Gastroesophageal sphincter (tissue), 3 donors: ENCODE measurements at regions not wholly inside any gene's neighbourhood (a gene's known extent, or its start where the extent isn't known, plus 50 kb on each side); places are given as distances from the start of the nearest gene placed in this dataset.

ENCODE experiments used
- EP300 ChIP-seq: sonication (generic); formaldehyde crosslinking; IDR thresholded peaks from one replicate; pipeline ENCODE4 v1.6.1; 2017; ENCODE audit warnings: antibody characterized with exemption, mild to moderate bottlenecking
- TF ChIP-seq, protein P1 (sequence below), 4 experiments: fragments of 200-600 bp in 2 of 4; fragments of 450-650 bp in 2 of 4; sonication (generic) in 1 of 4; IDR thresholded peaks; one replicate each; pipeline ENCODE4 v1.5.1; 2017 to 2019; ENCODE audit warnings: antibody characterized with exemption in 4 of 4, mild to moderate bottlenecking in 2 of 4, moderate library complexity in 2 of 4

- TF ChIP-seq, protein P1, sequence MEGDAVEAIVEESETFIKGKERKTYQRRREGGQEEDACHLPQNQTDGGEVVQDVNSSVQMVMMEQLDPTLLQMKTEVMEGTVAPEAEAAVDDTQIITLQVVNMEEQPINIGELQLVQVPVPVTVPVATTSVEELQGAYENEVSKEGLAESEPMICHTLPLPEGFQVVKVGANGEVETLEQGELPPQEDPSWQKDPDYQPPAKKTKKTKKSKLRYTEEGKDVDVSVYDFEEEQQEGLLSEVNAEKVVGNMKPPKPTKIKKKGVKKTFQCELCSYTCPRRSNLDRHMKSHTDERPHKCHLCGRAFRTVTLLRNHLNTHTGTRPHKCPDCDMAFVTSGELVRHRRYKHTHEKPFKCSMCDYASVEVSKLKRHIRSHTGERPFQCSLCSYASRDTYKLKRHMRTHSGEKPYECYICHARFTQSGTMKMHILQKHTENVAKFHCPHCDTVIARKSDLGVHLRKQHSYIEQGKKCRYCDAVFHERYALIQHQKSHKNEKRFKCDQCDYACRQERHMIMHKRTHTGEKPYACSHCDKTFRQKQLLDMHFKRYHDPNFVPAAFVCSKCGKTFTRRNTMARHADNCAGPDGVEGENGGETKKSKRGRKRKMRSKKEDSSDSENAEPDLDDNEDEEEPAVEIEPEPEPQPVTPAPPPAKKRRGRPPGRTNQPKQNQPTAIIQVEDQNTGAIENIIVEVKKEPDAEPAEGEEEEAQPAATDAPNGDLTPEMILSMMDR (IDR thresholded peaks at IDR 0.05) = no peak
- TF ChIP-seq EP300 = no peak
These were observed 338.7 kb downstream of the NPR3 start for GRCh38 chr5:33049842-33050241.
